GM12878 (cell line): ENCODE measurements at regions not wholly inside any gene's neighbourhood (a gene's known extent, or its start where the extent isn't known, plus 50 kb on each side); places are given as distances from the start of the nearest gene placed in this dataset.

Experiments
- CBFB ChIP-seq: IDR thresholded peaks from 2 replicates; pipeline ENCODE4 v1.6.1; 2016; ENCODE audit warnings: antibody characterized with exemption, low read depth
- ETV6 ChIP-seq, 2 experiments: fragments of 450-650 bp in 1 of 2; IDR thresholded peaks in 1 of 2; conservative IDR thresholded peaks in 1 of 2; 2 replicates each; pipeline ENCODE4 v1.6.1; 2014; ENCODE audit warnings: antibody characterized with exemption in 1 of 2, borderline replicate concordance in 1 of 2, low read depth in 1 of 2, mild to moderate bottlenecking in 1 of 2, moderate library complexity in 1 of 2
- LARP7 ChIP-seq: fragments of 450-650 bp; IDR thresholded peaks from 2 replicates; pipeline ENCODE4 v1.6.1; 2017; ENCODE audit warnings: mild to moderate bottlenecking
- MEF2A ChIP-seq: IDR thresholded peaks from 2 replicates; pipeline ENCODE4 v1.6.1; 2011; ENCODE audit warnings: low read depth, mild to moderate bottlenecking, low read length, moderate library complexity; ENCODE audit not compliant: insufficient read depth
- MXI1 ChIP-seq: fragments of 150-350 bp; IDR thresholded peaks from 2 replicates; pipeline ENCODE4 v1.6.1; 2011; ENCODE audit warnings: low read depth, mild to moderate bottlenecking, inconsistent platforms, low read length, improper control_type of control experiment
- NR2C1 ChIP-seq: fragments of 450-650 bp; IDR thresholded peaks from 2 replicates; pipeline ENCODE4 v1.6.1; 2017; ENCODE audit warnings: antibody characterized with exemption, mild to moderate bottlenecking, moderate library complexity
- PAX8 ChIP-seq: fragments of 450-650 bp; IDR thresholded peaks from 2 replicates; pipeline ENCODE4 v1.6.1; 2017; ENCODE audit warnings: mild to moderate bottlenecking, moderate library complexity
- POLR2A ChIP-seq: IDR thresholded peaks from 2 replicates; pipeline ENCODE4 v1.6.1; 2011; ENCODE audit warnings: low read depth, mild to moderate bottlenecking, low read length
- RELA ChIP-seq: fragments of 450-650 bp; IDR thresholded peaks from 2 replicates; pipeline ENCODE4 v1.8.0; 2014; ENCODE audit warnings: borderline replicate concordance; ENCODE audit not compliant: partially characterized antibody
- STAT3 ChIP-seq: IDR thresholded peaks from 2 replicates; pipeline ENCODE4 v1.6.1; 2011; ENCODE audit warnings: low read depth, low read length, improper control_type of control experiment
- TAF1 ChIP-seq: IDR thresholded peaks from 2 replicates; pipeline ENCODE4 v1.6.1; 2011; ENCODE audit warnings: mild to moderate bottlenecking, low read depth, low read length, borderline replicate concordance
- TF ChIP-seq, protein P1 (sequence below): IDR thresholded peaks from 2 replicates; pipeline ENCODE4 v1.6.1; 2012; ENCODE audit warnings: mild to moderate bottlenecking, low read depth, low read length
- TF ChIP-seq, protein P2 (sequence below): fragments of 150-350 bp; IDR thresholded peaks from 2 replicates; pipeline ENCODE4 v1.6.1; 2016; ENCODE audit warnings: low read depth, low read length
- TF ChIP-seq, protein P3 (sequence below): fragments of 450-650 bp; IDR thresholded peaks from 2 replicates; pipeline ENCODE4 v1.6.1; 2017; ENCODE audit warnings: antibody characterized with exemption, mild to moderate bottlenecking, moderate library complexity
- TF ChIP-seq, protein P4 (sequence below): fragments of 450-650 bp; IDR thresholded peaks from 2 replicates; pipeline ENCODE4 v1.6.1; 2017; ENCODE audit warnings: mild to moderate bottlenecking, moderate library complexity

DNA sequence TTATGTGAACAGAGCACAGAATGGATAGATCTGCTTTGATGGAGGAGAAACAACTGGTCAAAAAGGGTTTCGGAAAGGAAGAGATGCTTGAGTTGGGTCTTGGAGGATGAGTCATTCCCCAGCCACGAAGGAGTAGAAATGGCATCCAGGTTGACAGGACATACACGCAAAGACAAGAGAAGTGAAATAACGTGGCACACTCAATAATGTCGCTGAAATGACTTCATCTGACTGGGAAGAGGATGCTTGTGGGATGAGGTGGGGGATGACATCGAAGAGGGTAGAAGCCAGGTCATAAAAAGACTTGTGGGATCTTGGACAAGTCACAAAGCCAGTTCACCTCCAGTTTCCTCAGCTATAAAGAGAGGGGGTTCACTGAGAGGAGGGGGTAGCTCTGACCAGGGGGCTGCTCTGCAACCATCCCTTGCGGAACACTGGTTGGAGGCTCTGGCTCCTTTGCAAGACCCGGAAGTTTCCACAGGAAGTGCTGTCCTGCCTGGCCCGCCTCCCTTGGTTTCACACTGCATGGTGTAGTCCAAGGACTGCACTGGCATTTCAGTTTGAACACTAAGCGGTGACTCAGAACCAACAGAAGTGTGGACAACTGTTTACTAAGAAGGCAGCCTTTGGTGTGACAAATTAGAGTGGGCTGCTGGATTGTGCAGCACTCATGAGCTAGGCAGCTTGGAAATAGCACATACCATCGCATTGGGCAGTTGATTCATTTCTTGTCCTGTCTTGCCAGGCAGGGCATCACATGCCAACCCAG is 189.9 kb upstream of the ADO start (continued):
- TF ChIP-seq, protein P1, sequence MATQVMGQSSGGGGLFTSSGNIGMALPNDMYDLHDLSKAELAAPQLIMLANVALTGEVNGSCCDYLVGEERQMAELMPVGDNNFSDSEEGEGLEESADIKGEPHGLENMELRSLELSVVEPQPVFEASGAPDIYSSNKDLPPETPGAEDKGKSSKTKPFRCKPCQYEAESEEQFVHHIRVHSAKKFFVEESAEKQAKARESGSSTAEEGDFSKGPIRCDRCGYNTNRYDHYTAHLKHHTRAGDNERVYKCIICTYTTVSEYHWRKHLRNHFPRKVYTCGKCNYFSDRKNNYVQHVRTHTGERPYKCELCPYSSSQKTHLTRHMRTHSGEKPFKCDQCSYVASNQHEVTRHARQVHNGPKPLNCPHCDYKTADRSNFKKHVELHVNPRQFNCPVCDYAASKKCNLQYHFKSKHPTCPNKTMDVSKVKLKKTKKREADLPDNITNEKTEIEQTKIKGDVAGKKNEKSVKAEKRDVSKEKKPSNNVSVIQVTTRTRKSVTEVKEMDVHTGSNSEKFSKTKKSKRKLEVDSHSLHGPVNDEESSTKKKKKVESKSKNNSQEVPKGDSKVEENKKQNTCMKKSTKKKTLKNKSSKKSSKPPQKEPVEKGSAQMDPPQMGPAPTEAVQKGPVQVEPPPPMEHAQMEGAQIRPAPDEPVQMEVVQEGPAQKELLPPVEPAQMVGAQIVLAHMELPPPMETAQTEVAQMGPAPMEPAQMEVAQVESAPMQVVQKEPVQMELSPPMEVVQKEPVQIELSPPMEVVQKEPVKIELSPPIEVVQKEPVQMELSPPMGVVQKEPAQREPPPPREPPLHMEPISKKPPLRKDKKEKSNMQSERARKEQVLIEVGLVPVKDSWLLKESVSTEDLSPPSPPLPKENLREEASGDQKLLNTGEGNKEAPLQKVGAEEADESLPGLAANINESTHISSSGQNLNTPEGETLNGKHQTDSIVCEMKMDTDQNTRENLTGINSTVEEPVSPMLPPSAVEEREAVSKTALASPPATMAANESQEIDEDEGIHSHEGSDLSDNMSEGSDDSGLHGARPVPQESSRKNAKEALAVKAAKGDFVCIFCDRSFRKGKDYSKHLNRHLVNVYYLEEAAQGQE = no peak
- no peak for TF ChIP-seq MXI1
- TF ChIP-seq RELA = no peak
- TF ChIP-seq TAF1 = no peak
- no peak for TF ChIP-seq POLR2A
- peak; percentile 69; the same call in 1 of the 2 replicates for TF ChIP-seq CBFB
- TF ChIP-seq, protein P2, sequence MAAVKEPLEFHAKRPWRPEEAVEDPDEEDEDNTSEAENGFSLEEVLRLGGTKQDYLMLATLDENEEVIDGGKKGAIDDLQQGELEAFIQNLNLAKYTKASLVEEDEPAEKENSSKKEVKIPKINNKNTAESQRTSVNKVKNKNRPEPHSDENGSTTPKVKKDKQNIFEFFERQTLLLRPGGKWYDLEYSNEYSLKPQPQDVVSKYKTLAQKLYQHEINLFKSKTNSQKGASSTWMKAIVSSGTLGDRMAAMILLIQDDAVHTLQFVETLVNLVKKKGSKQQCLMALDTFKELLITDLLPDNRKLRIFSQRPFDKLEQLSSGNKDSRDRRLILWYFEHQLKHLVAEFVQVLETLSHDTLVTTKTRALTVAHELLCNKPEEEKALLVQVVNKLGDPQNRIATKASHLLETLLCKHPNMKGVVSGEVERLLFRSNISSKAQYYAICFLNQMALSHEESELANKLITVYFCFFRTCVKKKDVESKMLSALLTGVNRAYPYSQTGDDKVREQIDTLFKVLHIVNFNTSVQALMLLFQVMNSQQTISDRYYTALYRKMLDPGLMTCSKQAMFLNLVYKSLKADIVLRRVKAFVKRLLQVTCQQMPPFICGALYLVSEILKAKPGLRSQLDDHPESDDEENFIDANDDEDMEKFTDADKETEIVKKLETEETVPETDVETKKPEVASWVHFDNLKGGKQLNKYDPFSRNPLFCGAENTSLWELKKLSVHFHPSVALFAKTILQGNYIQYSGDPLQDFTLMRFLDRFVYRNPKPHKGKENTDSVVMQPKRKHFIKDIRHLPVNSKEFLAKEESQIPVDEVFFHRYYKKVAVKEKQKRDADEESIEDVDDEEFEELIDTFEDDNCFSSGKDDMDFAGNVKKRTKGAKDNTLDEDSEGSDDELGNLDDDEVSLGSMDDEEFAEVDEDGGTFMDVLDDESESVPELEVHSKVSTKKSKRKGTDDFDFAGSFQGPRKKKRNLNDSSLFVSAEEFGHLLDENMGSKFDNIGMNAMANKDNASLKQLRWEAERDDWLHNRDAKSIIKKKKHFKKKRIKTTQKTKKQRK = no peak
- no peak for TF ChIP-seq STAT3
- TF ChIP-seq LARP7 = no peak
- TF ChIP-seq PAX8 = no peak
- peak in 1 of 2 experiments; percentile 90; a peak in 2 of 4 replicates for TF ChIP-seq ETV6 (conservative IDR thresholded peaks at IDR 0.05 in 1 of 2, IDR thresholded peaks at IDR 0.05 in 1 of 2; ENCODE audit: borderline replicate concordance in 1 of 2, low read depth in 1 of 2)
- TF ChIP-seq, protein P3, sequence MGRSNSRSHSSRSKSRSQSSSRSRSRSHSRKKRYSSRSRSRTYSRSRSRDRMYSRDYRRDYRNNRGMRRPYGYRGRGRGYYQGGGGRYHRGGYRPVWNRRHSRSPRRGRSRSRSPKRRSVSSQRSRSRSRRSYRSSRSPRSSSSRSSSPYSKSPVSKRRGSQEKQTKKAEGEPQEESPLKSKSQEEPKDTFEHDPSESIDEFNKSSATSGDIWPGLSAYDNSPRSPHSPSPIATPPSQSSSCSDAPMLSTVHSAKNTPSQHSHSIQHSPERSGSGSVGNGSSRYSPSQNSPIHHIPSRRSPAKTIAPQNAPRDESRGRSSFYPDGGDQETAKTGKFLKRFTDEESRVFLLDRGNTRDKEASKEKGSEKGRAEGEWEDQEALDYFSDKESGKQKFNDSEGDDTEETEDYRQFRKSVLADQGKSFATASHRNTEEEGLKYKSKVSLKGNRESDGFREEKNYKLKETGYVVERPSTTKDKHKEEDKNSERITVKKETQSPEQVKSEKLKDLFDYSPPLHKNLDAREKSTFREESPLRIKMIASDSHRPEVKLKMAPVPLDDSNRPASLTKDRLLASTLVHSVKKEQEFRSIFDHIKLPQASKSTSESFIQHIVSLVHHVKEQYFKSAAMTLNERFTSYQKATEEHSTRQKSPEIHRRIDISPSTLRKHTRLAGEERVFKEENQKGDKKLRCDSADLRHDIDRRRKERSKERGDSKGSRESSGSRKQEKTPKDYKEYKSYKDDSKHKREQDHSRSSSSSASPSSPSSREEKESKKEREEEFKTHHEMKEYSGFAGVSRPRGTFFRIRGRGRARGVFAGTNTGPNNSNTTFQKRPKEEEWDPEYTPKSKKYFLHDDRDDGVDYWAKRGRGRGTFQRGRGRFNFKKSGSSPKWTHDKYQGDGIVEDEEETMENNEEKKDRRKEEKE = no peak
- TF ChIP-seq, protein P4, sequence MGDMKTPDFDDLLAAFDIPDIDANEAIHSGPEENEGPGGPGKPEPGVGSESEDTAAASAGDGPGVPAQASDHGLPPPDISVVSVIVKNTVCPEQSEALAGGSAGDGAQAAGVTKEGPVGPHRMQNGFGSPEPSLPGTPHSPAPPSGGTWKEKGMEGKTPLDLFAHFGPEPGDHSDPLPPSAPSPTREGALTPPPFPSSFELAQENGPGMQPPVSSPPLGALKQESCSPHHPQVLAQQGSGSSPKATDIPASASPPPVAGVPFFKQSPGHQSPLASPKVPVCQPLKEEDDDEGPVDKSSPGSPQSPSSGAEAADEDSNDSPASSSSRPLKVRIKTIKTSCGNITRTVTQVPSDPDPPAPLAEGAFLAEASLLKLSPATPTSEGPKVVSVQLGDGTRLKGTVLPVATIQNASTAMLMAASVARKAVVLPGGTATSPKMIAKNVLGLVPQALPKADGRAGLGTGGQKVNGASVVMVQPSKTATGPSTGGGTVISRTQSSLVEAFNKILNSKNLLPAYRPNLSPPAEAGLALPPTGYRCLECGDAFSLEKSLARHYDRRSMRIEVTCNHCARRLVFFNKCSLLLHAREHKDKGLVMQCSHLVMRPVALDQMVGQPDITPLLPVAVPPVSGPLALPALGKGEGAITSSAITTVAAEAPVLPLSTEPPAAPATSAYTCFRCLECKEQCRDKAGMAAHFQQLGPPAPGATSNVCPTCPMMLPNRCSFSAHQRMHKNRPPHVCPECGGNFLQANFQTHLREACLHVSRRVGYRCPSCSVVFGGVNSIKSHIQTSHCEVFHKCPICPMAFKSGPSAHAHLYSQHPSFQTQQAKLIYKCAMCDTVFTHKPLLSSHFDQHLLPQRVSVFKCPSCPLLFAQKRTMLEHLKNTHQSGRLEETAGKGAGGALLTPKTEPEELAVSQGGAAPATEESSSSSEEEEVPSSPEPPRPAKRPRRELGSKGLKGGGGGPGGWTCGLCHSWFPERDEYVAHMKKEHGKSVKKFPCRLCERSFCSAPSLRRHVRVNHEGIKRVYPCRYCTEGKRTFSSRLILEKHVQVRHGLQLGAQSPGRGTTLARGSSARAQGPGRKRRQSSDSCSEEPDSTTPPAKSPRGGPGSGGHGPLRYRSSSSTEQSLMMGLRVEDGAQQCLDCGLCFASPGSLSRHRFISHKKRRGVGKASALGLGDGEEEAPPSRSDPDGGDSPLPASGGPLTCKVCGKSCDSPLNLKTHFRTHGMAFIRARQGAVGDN = no peak
- TF ChIP-seq NR2C1 = no peak
- peak; percentile 63 for TF ChIP-seq MEF2A
